Gastroesophageal sphincter (tissue), 4 donors: ENCODE measurements at regions not wholly inside any gene's neighbourhood (a gene's known extent, or its start where the extent isn't known, plus 50 kb on each side); places are given as distances from the start of the nearest gene placed in this dataset.

ENCODE experiments used
- ATAC-seq: fragments of 150-250 bp; one replicate; pipeline ENCODE4 v1.9.1; 2016; ENCODE audit warnings: mild to moderate bottlenecking, moderate library complexity
- H3K27ac ChIP-seq, 4 donors: fragments of 200-600 bp; sonication (generic) in 3 of 4; 1 replicate in 3 of 4; 2 replicates in 1 of 4; pipeline ENCODE4 v1.5.1; 2016 to 2019
- H3K27me3 ChIP-seq: fragments of 200-600 bp; sonication (generic); one replicate; pipeline ENCODE4 v1.5.1; 2019
- H3K36me3 ChIP-seq, 2 donors: fragments of 200-600 bp; sonication (generic); one replicate each; pipeline ENCODE4 v1.5.1; 2019; ENCODE audit warnings: control low read depth in 1 of 2
- H3K4me1 ChIP-seq, 3 donors: fragments of 200-600 bp; sonication (generic); 1 replicate in 2 of 3; 2 replicates in 1 of 3; pipeline ENCODE4 v1.5.1; 2016 to 2019; ENCODE audit warnings: control low read depth in 2 of 3
- H3K4me3 ChIP-seq, 2 donors: fragments of 200-600 bp; sonication (generic); one replicate each; pipeline ENCODE4 v1.5.1; 2019; ENCODE audit warnings: mild to moderate bottlenecking in 1 of 2, moderate library complexity in 1 of 2
- H3K9me3 ChIP-seq, 3 donors: fragments of 200-600 bp; sonication (generic); one replicate each; pipeline ENCODE4 v1.5.1; 2017 to 2019; ENCODE audit warnings: control low read depth in 2 of 3
- EP300 ChIP-seq: sonication (generic); formaldehyde crosslinking; IDR thresholded peaks from one replicate; pipeline ENCODE4 v1.6.1; 2017; ENCODE audit warnings: antibody characterized with exemption, mild to moderate bottlenecking
- POLR2A ChIP-seq, 2 donors: fragments of 450-650 bp; IDR thresholded peaks; one replicate each; pipeline ENCODE4 v1.6.1; 2017; ENCODE audit warnings: antibody characterized with exemption in 2 of 2, mild to moderate bottlenecking in 2 of 2, moderate library complexity in 1 of 2
- POLR2AphosphoS5 ChIP-seq: sonication (generic); formaldehyde crosslinking; IDR thresholded peaks from one replicate; pipeline ENCODE4 v1.6.1; 2017; ENCODE audit warnings: antibody characterized with exemption
- WGBS, 2 donors: methylation state at CpG; one replicate each; pipeline ENCODE4 v1.1.5; 2018; ENCODE audit warnings: low coverage in 1 of 2; 5-methylcytosine and 5-hydroxymethylcytosine counted together
- TF ChIP-seq, protein P1 (sequence below), 4 experiments: fragments of 200-600 bp in 2 of 4; fragments of 450-650 bp in 2 of 4; sonication (generic) in 1 of 4; IDR thresholded peaks; one replicate each; pipeline ENCODE4 v1.5.1; 2017 to 2019; ENCODE audit warnings: antibody characterized with exemption in 4 of 4, mild to moderate bottlenecking in 2 of 4, moderate library complexity in 2 of 4

DNA sequence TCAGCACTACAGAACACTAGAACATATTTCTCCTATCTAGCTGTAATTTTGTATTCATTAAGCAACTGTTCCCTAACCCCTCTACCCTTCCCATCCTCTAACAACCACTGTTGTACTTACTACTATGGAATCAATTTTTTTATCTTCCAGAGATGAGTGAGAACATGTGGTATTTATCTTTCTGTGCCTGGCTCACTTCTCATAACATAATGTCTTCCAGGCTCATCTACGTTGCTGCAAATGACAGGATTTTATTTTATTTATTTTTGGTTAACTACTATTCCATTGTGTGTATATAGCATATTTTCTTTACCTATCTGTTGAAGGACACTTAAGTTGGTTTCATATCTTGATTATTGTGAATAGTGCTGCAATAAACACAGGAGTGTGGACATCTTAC, 200.9 kb upstream of the CHRM2 start:
- ATAC-seq = no peak
- Histone ChIP-seq H3K4me3 (no peak overlapping the region), H3K4me1 (no peaks in the 10 kb centered on the region), H3K27me3 (no peaks in the 10 kb centered on the region), H3K9me3 (peaks cover 0 to 15% (median 0%) of the 10 kb centered on the region in 3 donors), H3K36me3 (no peaks in the 10 kb centered on the region), H3K27ac (no peak overlapping the region)
- TF ChIP-seq EP300 (no peak), POLR2AphosphoS5 (no peak), POLR2A (IDR thresholded peaks at IDR 0.05) (no peak)
- TF ChIP-seq, protein P1, sequence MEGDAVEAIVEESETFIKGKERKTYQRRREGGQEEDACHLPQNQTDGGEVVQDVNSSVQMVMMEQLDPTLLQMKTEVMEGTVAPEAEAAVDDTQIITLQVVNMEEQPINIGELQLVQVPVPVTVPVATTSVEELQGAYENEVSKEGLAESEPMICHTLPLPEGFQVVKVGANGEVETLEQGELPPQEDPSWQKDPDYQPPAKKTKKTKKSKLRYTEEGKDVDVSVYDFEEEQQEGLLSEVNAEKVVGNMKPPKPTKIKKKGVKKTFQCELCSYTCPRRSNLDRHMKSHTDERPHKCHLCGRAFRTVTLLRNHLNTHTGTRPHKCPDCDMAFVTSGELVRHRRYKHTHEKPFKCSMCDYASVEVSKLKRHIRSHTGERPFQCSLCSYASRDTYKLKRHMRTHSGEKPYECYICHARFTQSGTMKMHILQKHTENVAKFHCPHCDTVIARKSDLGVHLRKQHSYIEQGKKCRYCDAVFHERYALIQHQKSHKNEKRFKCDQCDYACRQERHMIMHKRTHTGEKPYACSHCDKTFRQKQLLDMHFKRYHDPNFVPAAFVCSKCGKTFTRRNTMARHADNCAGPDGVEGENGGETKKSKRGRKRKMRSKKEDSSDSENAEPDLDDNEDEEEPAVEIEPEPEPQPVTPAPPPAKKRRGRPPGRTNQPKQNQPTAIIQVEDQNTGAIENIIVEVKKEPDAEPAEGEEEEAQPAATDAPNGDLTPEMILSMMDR (IDR thresholded peaks at IDR 0.05) = no peak
- WGBS, 2 donors = 16 to 30% methylated on average over 1 of the region's 1 CpG

DNA sequence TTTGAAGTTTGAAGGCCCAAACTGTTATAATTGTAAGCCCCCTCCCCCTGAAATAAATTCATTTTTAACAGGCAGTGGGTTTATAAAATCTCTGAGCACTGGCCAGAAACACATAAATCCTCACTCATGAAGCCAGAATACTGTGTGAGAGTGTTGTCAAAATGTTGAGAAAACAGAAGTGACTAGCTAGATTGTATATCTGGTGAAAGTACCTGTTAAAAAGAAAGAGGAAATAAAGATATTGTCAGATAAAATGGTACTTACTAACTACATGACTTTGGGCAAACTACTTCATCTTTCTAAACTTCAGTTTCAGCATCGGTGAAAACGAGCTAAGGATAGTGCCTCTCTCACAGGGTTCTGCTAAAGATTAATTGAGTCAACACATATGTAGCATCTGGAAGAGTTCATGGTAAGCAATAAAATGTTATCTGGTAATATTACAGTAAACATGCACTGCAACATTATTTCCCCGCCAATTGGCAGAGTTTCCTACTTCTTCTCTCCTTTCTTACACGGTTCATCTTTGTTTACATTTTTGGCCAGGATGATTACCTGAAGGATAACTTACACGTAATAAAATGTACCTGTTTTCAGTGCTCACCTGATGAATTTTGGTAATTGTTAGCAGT, 202.5 kb upstream of the CHRM2 start:
- no peak for TF ChIP-seq POLR2AphosphoS5
- TF ChIP-seq POLR2A (IDR thresholded peaks at IDR 0.05) = no peak
- no peak for TF ChIP-seq EP300
- TF ChIP-seq, protein P1 (IDR thresholded peaks at IDR 0.05) = no peak
- no peak for ATAC-seq
- WGBS, 2 donors = 46 to 60% methylated on average over 5 of the region's 5 CpGs
- Histone ChIP-seq H3K27me3 (no peaks in the 10 kb centered on the region), H3K4me3 (no peak overlapping the region), H3K36me3 (no peaks in the 10 kb centered on the region), H3K9me3 (no peaks in the 10 kb centered on the region), H3K27ac (no peak overlapping the region), H3K4me1 (no peaks in the 10 kb centered on the region)

DNA sequence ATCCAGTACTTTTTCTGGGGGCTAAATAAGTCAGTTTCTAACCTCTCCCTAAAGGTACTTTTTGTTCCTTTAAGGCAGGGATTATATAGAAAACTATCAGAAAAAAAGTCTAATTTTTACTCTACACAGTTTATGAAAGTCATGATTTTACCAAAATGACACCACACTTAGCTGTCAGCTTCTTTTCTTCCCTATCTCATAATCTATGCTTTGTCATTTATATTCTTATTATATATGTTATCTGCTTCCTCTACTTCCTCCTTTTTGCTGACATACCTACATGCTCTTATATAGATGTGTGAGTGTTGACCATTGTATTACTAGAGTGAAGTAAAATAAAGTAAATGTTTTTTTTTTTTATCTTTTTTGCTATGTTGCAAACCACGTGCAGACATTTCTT, 203.9 kb upstream of the CHRM2 start:
- no peaks in the 10 kb centered on the region for H3K4me1 ChIP-seq
- no peak for ATAC-seq
- no peak overlapping the region for H3K27ac ChIP-seq
- WGBS, 2 donors = 55 to 71% methylated on average over 1 of the region's 1 CpG
- no peak for TF ChIP-seq EP300
- TF ChIP-seq POLR2A (IDR thresholded peaks at IDR 0.05) = no peak
- TF ChIP-seq, protein P1 (IDR thresholded peaks at IDR 0.05) = no peak
- no peak for TF ChIP-seq POLR2AphosphoS5
- H3K36me3 ChIP-seq = no peaks in the 10 kb centered on the region
- H3K27me3 ChIP-seq = no peaks in the 10 kb centered on the region
- no peaks in the 10 kb centered on the region for H3K9me3 ChIP-seq
- H3K4me3 ChIP-seq = no peak overlapping the region

DNA sequence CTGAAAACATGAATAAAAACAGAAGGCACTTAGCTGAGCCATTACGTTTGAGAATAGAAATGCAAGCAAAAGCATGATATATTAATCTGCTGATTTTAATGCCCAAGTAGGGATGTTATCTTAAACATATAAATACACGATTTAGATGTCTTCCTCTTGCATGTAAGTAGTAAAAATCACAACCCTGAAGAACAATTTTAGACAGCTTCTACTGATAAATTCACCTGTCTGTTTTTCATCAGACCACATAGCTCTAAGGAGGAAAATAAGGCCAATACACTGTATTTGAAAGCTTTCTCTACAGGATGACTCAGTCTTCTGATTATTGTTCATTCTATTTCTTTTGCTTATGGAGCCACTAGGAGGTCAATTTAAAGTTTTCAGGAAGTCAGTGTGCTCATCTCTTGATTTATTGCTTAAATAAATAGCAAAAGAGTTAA, 210.9 kb upstream of the CHRM2 start:
- Histone ChIP-seq H3K9me3 (no peaks in the 10 kb centered on the region), H3K36me3 (no peaks in the 10 kb centered on the region), H3K27ac (no peak overlapping the region), H3K4me1 (no peaks in the 10 kb centered on the region), H3K4me3 (no peak overlapping the region), H3K27me3 (no peaks in the 10 kb centered on the region)
- WGBS, 2 donors = 6 to 7% methylated on average over 2 of the region's 2 CpGs
- TF ChIP-seq, protein P1 (IDR thresholded peaks at IDR 0.05) = no peak
- TF ChIP-seq EP300 = no peak
- TF ChIP-seq POLR2AphosphoS5 = no peak
- no peak for TF ChIP-seq POLR2A (IDR thresholded peaks at IDR 0.05)
- ATAC-seq = no peak

DNA sequence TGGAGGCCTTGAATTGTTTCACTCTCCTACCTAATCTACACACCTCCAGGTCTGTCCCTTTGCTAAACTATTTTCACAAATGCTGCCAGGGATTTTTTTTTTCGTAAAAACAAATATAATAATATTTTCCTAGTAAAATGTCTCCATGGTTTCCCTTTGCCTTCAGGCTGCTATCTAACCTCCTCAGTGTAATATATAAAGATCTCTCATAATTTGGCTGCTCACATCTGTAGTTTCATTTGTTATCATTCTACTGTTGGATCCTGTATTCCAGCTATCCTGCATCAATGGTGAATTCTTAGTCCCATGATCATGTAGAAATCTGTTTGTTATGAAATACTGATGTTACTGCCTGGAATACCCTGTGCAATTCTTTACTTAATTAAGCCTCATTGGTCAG, 211.9 kb upstream of the CHRM2 start:
- no peak for ATAC-seq
- WGBS, 2 donors = 50 to 71% methylated on average over 1 of the region's 1 CpG

More for the DNA sequence above, 211.9 kb upstream of the CHRM2 start:
- H3K36me3 ChIP-seq = no peaks in the 10 kb centered on the region
- no peak overlapping the region for H3K27ac ChIP-seq
- TF ChIP-seq EP300 (no peak), POLR2A (IDR thresholded peaks at IDR 0.05) (no peak), POLR2AphosphoS5 (no peak)
- TF ChIP-seq, protein P1 (IDR thresholded peaks at IDR 0.05) = no peak
- no peaks in the 10 kb centered on the region for H3K4me1 ChIP-seq
- H3K4me3 ChIP-seq = no peak overlapping the region
- H3K9me3 ChIP-seq = no peaks in the 10 kb centered on the region
- no peaks in the 10 kb centered on the region for H3K27me3 ChIP-seq
